OCI-LY7 (cell line): ENCODE measurements at regions not wholly inside any gene's neighbourhood (a gene's known extent, or its start where the extent isn't known, plus 50 kb on each side); places are given as distances from the start of the nearest gene placed in this dataset.

Experiments
- BruUV-seq: library from RNA; stranded (reverse); fragments of 400-500 nt; replicated peaks from 2 replicates; lab custom pipeline; 2021; lab: Mats Ljungman, UMichigan
- CTCF ChIA-PET: fragments of 300-600 bp; sonication (Branson Sonifier 250); formaldehyde crosslinking; loops from one replicate; lab custom pipeline; 2022; ENCODE audit warnings: antibody characterized with exemption; ENCODE audit not compliant: unreplicated experiment; lab: Charles Lee
- POLR2A ChIA-PET: fragments of 300-600 bp; sonication (Branson Sonifier 250); formaldehyde crosslinking; loops from one replicate; lab custom pipeline; 2022; ENCODE audit warnings: antibody characterized with exemption; lab: Charles Lee
- DNase-seq: peaks from one replicate; pipeline ENCODE4 v3.0.0-alpha.2; 2015; ENCODE audit warnings: low spot score
- H2AFZ ChIP-seq: fragments of 200-600 bp; sonication (generic), shearing (Covaris generic); 2 replicates; pipeline ENCODE4 v1.6.1; 2014; ENCODE audit warnings: mild to moderate bottlenecking, antibody characterized with exemption, low read length, moderate library complexity
- H3K27ac ChIP-seq: fragments of 200-600 bp; sonication (generic); 2 replicates; pipeline ENCODE4 v1.5.1; 2014; ENCODE audit warnings: mixed run types, low read depth, mild to moderate bottlenecking, moderate library complexity, low read length, inconsistent platforms; ENCODE audit not compliant: poor library complexity, severe bottlenecking
- H3K36me3 ChIP-seq: fragments of 200-600 bp; sonication (generic); 2 replicates; pipeline ENCODE4 v1.6.1; 2014; ENCODE audit warnings: mild to moderate bottlenecking, antibody characterized with exemption, low read length, moderate library complexity, mixed read lengths; ENCODE audit not compliant: insufficient read depth
- H3K4me1 ChIP-seq: fragments of 200-600 bp; sonication (generic); 2 replicates; pipeline ENCODE4 v1.5.1; 2014; ENCODE audit warnings: mild to moderate bottlenecking, low read length; ENCODE audit not compliant: insufficient read depth, poor library complexity, severe bottlenecking
- H3K4me2 ChIP-seq: fragments of 200-600 bp; sonication (generic); 2 replicates; pipeline ENCODE4 v1.6.1; 2014; ENCODE audit warnings: mild to moderate bottlenecking, low read length
- H3K4me3 ChIP-seq: fragments of 200-600 bp; sonication (generic); 2 replicates; pipeline ENCODE4 v1.5.1; 2014; ENCODE audit warnings: mild to moderate bottlenecking, low read depth, low read length; ENCODE audit not compliant: poor library complexity, severe bottlenecking
- H3K79me2 ChIP-seq: fragments of 200-600 bp; sonication (generic); 2 replicates; pipeline ENCODE4 v1.6.1; 2016; ENCODE audit warnings: low read depth, mild to moderate bottlenecking, low read length, moderate library complexity, mixed read lengths; ENCODE audit not compliant: insufficient read depth
- H3K9me2 ChIP-seq: fragments of 200-600 bp; sonication (generic); 2 replicates; pipeline ENCODE4 v1.6.1; 2016; ENCODE audit warnings: mild to moderate bottlenecking, low read length, mixed read lengths; ENCODE audit not compliant: insufficient read depth
- H3K9me3 ChIP-seq: fragments of 200-600 bp; sonication (generic); 2 replicates; pipeline ENCODE4 v1.6.1; 2014; ENCODE audit warnings: mild to moderate bottlenecking, mixed run types, low read length, mixed read lengths
- H4K20me1 ChIP-seq: fragments of 200-600 bp; sonication (generic); 2 replicates; pipeline ENCODE4 v1.6.1; 2014; ENCODE audit warnings: mild to moderate bottlenecking, antibody characterized with exemption, low read length, moderate library complexity, mixed read lengths; ENCODE audit not compliant: insufficient read depth
- CTCF ChIP-seq: fragments of 200-600 bp; sonication (generic); conservative IDR thresholded peaks from 2 replicates; pipeline ENCODE4 v1.5.1; 2014; ENCODE audit warnings: mild to moderate bottlenecking, antibody characterized with exemption, low read length, moderate library complexity, mixed read lengths
- EZH2phosphoT487 ChIP-seq: fragments of 200-600 bp; sonication (generic); IDR thresholded peaks from 2 replicates; pipeline ENCODE4 v1.6.1; 2018; ENCODE audit warnings: low read depth, borderline replicate concordance, mild to moderate bottlenecking, mixed run types, antibody characterized with exemption, low read length, moderate library complexity, mixed read lengths
- intact Hi-C: fragments of 100-400 bp; cut with micrococcal nuclease; formaldehyde crosslinking; loops from one replicate; pipeline ENCODE4 v1.10.0; 2022; ENCODE audit not compliant: unreplicated experiment

GRCh38 chr3:191721390-191721861 is 260.5 kb downstream of the PYDC2 start:
- no TSS peak for BruUV-seq
- ChIA-PET CTCF (no interaction called here), POLR2A (no interaction called here)
- Histone ChIP-seq H4K20me1 (no peaks in the 10 kb centered on the region), H3K9me2 (no peaks in the 10 kb centered on the region), H3K4me2 (no peak overlapping the region), H3K4me3 (no peak overlapping the region), H3K9me3 (no peaks in the 10 kb centered on the region), H3K27ac (no peak overlapping the region), H3K36me3 (no peaks in the 10 kb centered on the region), H3K4me1 (no peaks in the 10 kb centered on the region), H2AFZ (no peak overlapping the region), H3K79me2 (no peaks in the 10 kb centered on the region)
- no peak for DNase-seq
- intact Hi-C loops = no loop called here
- TF ChIP-seq EZH2phosphoT487 (no peak), CTCF (no peak)

GRCh38 chr3:191721990-191722389 is 261.0 kb downstream of the PYDC2 start:
- no peak overlapping the region for H3K27ac ChIP-seq
- no peak overlapping the region for H2AFZ ChIP-seq
- H3K79me2 ChIP-seq = no peaks in the 10 kb centered on the region
- intact Hi-C loops = no loop called here
- DNase-seq = no peak
- POLR2A ChIA-PET = no interaction called here
- H3K36me3 ChIP-seq = no peaks in the 10 kb centered on the region
- no peaks in the 10 kb centered on the region for H3K9me3 ChIP-seq
- no peaks in the 10 kb centered on the region for H4K20me1 ChIP-seq
- H3K4me1 ChIP-seq = no peaks in the 10 kb centered on the region
- CTCF ChIA-PET = no interaction called here
- H3K4me3 ChIP-seq = no peak overlapping the region
- BruUV-seq = no TSS peak
- TF ChIP-seq CTCF (no peak), EZH2phosphoT487 (no peak)
- H3K4me2 ChIP-seq = no peak overlapping the region
- H3K9me2 ChIP-seq = no peaks in the 10 kb centered on the region

GRCh38 chr3:191727338-191727737 is 266.4 kb downstream of the PYDC2 start:
- intact Hi-C loops = no loop called here
- no peak for DNase-seq
- TF ChIP-seq CTCF (no peak), EZH2phosphoT487 (no peak)
- BruUV-seq = no TSS peak
- H3K4me1 ChIP-seq = no peaks in the 10 kb centered on the region
- no peaks in the 10 kb centered on the region for H3K9me3 ChIP-seq
- H2AFZ ChIP-seq = no peak overlapping the region
- POLR2A ChIA-PET = no interaction called here
- H3K4me3 ChIP-seq = no peak overlapping the region
- H3K36me3 ChIP-seq = no peaks in the 10 kb centered on the region
- H4K20me1 ChIP-seq = no peaks in the 10 kb centered on the region
- H3K4me2 ChIP-seq = no peak overlapping the region
- H3K27ac ChIP-seq = no peak overlapping the region
- no peaks in the 10 kb centered on the region for H3K9me2 ChIP-seq
- CTCF ChIA-PET = no interaction called here
- H3K79me2 ChIP-seq = no peaks in the 10 kb centered on the region
